Gastrocnemius medialis (tissue), 4 donors: ENCODE measurements at regions not wholly inside any gene's neighbourhood (a gene's known extent, or its start where the extent isn't known, plus 50 kb on each side); places are given as distances from the start of the nearest gene placed in this dataset.

Experiments used
- ATAC-seq, 2 donors: fragments of 150-250 bp; one replicate each; pipeline ENCODE4 v1.9.1; 2016
- DNase-seq, 2 donors: peaks; one replicate each; pipeline ENCODE4 v3.0.0-alpha.2; 2019
- H3K27ac ChIP-seq, 4 donors: fragments of 200-600 bp; sonication (generic); 1 replicate in 1 of 4; 2 replicates in 3 of 4; pipeline ENCODE4 v1.5.1; 2016 to 2018; ENCODE audit warnings: mild to moderate bottlenecking in 2 of 4, moderate library complexity in 1 of 4
- H3K27me3 ChIP-seq, 3 donors: fragments of 200-600 bp; sonication (generic) in 2 of 3; 1 replicate in 1 of 3; 2 replicates in 2 of 3; pipeline versions ENCODE4 v1.5.1 to v1.6.0; 2016 to 2019; ENCODE audit warnings: mild to moderate bottlenecking in 1 of 3, moderate library complexity in 1 of 3
- H3K36me3 ChIP-seq, 2 donors: fragments of 200-600 bp; sonication (generic) in 1 of 2; one replicate each; pipeline ENCODE4 v1.5.1; 2017 to 2018
- H3K4me1 ChIP-seq, 2 donors: fragments of 200-600 bp; sonication (generic) in 1 of 2; one replicate each; pipeline ENCODE4 v1.5.1; 2016 to 2017; ENCODE audit warnings: mild to moderate bottlenecking in 2 of 2
- H3K4me3 ChIP-seq, 4 donors: fragments of 200-600 bp; sonication (generic) in 3 of 4; 1 replicate in 1 of 4; 2 replicates in 3 of 4; pipeline ENCODE4 v1.5.1; 2016 to 2019; ENCODE audit warnings: mild to moderate bottlenecking in 2 of 4
- H3K9me3 ChIP-seq, 3 donors: fragments of 200-600 bp; sonication (generic) in 2 of 3; 1 replicate in 1 of 3; 2 replicates in 2 of 3; pipeline ENCODE4 v1.5.1; 2016 to 2019
- CTCF ChIP-seq, 5 experiments: fragments of 450-650 bp in 3 of 5; fragments of 200-600 bp in 2 of 5; sonication (generic) in 2 of 5; IDR thresholded peaks in 4 of 5; conservative IDR thresholded peaks in 1 of 5; 1 replicate in 4 of 5; 2 replicates in 1 of 5; pipeline ENCODE4 v1.5.1; 2016 to 2019; ENCODE audit warnings: antibody characterized with exemption in 5 of 5, mild to moderate bottlenecking in 3 of 5, moderate library complexity in 3 of 5
- POLR2A ChIP-seq, 2 donors: fragments of 450-650 bp; IDR thresholded peaks; one replicate each; pipeline ENCODE4 v1.6.1; 2017; ENCODE audit warnings: antibody characterized with exemption in 2 of 2, mild to moderate bottlenecking in 2 of 2, moderate library complexity in 2 of 2
- in situ Hi-C, 4 donors: fragments of 200-750 bp; cut with MboI; loops; one replicate each; pipeline versions ENCODE4 v1.15.0 to v1.8.0; 2017; ENCODE audit warnings: low sequenced_read_pairs in 4 of 4
- intact Hi-C: fragments of 100-400 bp; cut with DNase I; formaldehyde crosslinking; loops from one replicate; pipeline ENCODE4 v1.15.1; 2023; ENCODE audit warnings: low total_unique reads

GRCh38 chr2:181121996-181122395 is 141.6 kb downstream of the UBE2E3 start:
- Histone ChIP-seq H3K36me3 (no peaks in the 10 kb centered on the region), H3K4me3 (no peak overlapping the region), H3K9me3 (no peaks in the 10 kb centered on the region), H3K4me1 (no peaks in the 10 kb centered on the region), H3K27me3 (no peaks in the 10 kb centered on the region), H3K27ac (no peak overlapping the region)
- DNase-seq (no peak), ATAC-seq (no peak)
- in situ Hi-C loops (loop anchor here in 3 of 4 donors (25.0 kb wide), 2 partner anchors 340 to 590 kb away; partner anchors contain the start of gene ITGA4 (in 3 of the 3)), intact Hi-C loops (no loop called here)
- TF ChIP-seq CTCF (IDR thresholded peaks at IDR 0.05 in 4 of 5, conservative IDR thresholded peaks at IDR 0.05 in 1 of 5) (no peak), POLR2A (IDR thresholded peaks at IDR 0.05) (no peak)

- no peak overlapping the region for H3K27ac ChIP-seq
- no peaks in the 10 kb centered on the region for H3K27me3 ChIP-seq
- intact Hi-C loops (no loop called here), in situ Hi-C loops (loop anchor here in 3 of 4 donors (25.0 kb wide), 2 partner anchors 340 to 590 kb away; partner anchors contain the start of gene ITGA4 (in 3 of the 3))
- DNase-seq (no peak), ATAC-seq (no peak)
- H3K4me3 ChIP-seq: no peak overlapping the region
- TF ChIP-seq POLR2A (IDR thresholded peaks at IDR 0.05): no peak
- no peak for TF ChIP-seq CTCF (IDR thresholded peaks at IDR 0.05 in 4 of 5, conservative IDR thresholded peaks at IDR 0.05 in 1 of 5)
- H3K36me3 ChIP-seq: no peaks in the 10 kb centered on the region
- H3K4me1 ChIP-seq: no peaks in the 10 kb centered on the region
- H3K9me3 ChIP-seq: no peaks in the 10 kb centered on the region
These were observed 142.2 kb downstream of the UBE2E3 start for GRCh38 chr2:181122601-181123000.

GRCh38 chr2:181123798-181124231 is 143.4 kb downstream of the UBE2E3 start:
- Histone ChIP-seq H3K4me3 (no peak overlapping the region), H3K4me1 (no peaks in the 10 kb centered on the region), H3K9me3 (no peaks in the 10 kb centered on the region), H3K27ac (no peak overlapping the region), H3K36me3 (no peaks in the 10 kb centered on the region), H3K27me3 (no peaks in the 10 kb centered on the region)
- intact Hi-C loops: no loop called here
- ATAC-seq (no peak), DNase-seq (no peak)
- in situ Hi-C loops: loop anchor here in 3 of 4 donors (25.0 kb wide), 2 partner anchors 338 to 588 kb away; partner anchors contain the start of gene ITGA4 (in 3 of the 3)
- TF ChIP-seq POLR2A (IDR thresholded peaks at IDR 0.05) (no peak), CTCF (IDR thresholded peaks at IDR 0.05 in 4 of 5, conservative IDR thresholded peaks at IDR 0.05 in 1 of 5) (no peak)

- Histone ChIP-seq H3K27ac (no peak overlapping the region), H3K9me3 (no peaks in the 10 kb centered on the region), H3K27me3 (no peaks in the 10 kb centered on the region), H3K4me1 (no peaks in the 10 kb centered on the region), H3K4me3 (no peak overlapping the region), H3K36me3 (no peaks in the 10 kb centered on the region)
- ATAC-seq (no peak), DNase-seq (no peak)
- intact Hi-C loops (no loop called here), in situ Hi-C loops (loop anchor here in 3 of 4 donors (25.0 kb wide), 2 partner anchors 338 to 588 kb away; partner anchors contain the start of gene ITGA4 (in 3 of the 3))
- TF ChIP-seq POLR2A (IDR thresholded peaks at IDR 0.05) (no peak), CTCF (IDR thresholded peaks at IDR 0.05 in 4 of 5, conservative IDR thresholded peaks at IDR 0.05 in 1 of 5) (no peak)
These were observed 144.1 kb downstream of the UBE2E3 start for GRCh38 chr2:181124497-181124896.

- no peak for TF ChIP-seq POLR2A (IDR thresholded peaks at IDR 0.05)
- TF ChIP-seq CTCF (IDR thresholded peaks at IDR 0.05 in 4 of 5, conservative IDR thresholded peaks at IDR 0.05 in 1 of 5): no peak
- H3K4me1 ChIP-seq: no peaks in the 10 kb centered on the region
- no peaks in the 10 kb centered on the region for H3K36me3 ChIP-seq
- in situ Hi-C loops: no loop called here
- no peaks in the 10 kb centered on the region for H3K27me3 ChIP-seq
- H3K9me3 ChIP-seq: no peaks in the 10 kb centered on the region
- DNase-seq: no peak
- no peak overlapping the region for H3K4me3 ChIP-seq
- ATAC-seq: no peak
- intact Hi-C loops: no loop called here
- no peak overlapping the region for H3K27ac ChIP-seq
These were observed 145.0 kb downstream of the UBE2E3 start for GRCh38 chr2:181125359-181125758.
